ENCODE measurements at regions not wholly inside any gene's neighbourhood (a gene's known extent, or its start where the extent isn't known, plus 50 kb on each side); places are given as distances from the start of the nearest gene placed in this dataset.
"Not testable (repeated sequence)": the region's sequence is repeated elsewhere in the genome, so short reads cannot be mapped to it uniquely, and the experiment has no call there.

DNA sequence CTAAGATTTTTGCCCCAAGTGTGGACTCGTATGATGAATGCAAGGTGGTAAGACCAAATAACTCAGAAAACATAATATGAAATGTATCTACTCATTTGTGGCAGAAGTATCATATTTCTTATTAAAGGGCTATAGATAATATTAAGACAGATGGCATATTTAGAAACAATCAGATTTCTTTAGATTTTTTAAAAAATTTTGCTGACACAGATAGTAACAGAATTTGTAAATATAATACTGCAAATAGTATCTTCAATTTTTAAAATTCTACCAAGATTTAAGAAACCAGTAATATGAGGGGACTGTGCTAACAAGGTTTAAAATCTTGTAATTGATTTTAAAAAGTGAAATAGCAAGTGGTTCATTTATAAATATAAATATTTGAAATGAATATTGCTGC is 1064.1 kb downstream of the DIPK2A start:
- no peak for DNase-seq (ENCODE audit: low read depth)

DNA sequence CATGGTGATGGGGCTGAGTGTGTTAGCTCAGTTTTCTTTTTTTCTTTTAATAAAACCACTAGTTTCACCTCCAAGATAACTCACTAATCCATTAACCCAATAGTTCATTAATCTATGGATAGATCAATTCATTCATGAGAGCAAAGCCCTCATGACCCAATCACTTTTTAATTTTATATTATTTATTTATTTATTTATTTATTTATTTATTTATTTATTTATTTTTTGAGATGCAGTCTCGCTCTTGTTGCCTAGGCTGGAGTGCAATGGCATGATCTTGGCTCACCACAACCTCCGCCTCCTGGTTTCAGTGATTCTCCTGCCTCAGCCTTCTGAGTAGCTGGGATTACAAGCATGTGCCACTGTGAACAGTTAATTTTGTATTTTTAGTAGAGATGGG is 1082.4 kb downstream of the DIPK2A start:
- DNase-seq (ENCODE audit: low read depth): not testable (repeated sequence)

DNA sequence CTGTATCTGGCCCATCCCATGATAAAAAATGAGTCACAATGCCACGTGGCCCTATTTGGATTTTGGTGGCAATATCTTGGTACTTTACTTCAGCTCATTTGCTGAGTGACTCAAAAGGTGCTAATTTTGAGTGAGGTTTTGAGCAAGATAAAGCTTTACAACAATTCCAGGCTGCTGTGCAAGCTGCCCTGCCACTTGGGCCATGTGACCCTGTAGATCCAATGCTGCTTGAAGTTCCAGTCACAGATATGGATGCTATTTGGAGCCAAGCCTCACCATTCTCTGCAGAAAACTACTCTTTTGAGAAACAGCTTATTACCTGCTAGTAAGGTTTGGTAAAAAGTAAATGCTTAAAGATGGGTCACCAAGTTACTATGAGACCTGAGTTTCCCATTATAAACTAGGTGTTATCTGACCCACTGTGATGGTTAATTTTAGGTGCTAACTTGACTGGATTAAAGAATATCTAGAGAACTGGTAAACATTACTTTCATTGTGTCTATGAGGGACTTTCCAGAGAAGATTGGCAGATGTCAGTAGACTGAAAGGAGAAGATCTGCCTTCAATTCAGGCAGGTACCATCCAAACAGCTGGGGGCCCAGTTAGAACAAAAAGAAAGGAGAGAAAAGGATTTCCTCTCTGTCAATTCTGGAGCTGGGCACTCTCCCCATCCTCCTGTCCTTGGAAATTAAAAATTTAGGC is 1083.9 kb downstream of the DIPK2A start:
- no peak for DNase-seq (ENCODE audit: low read depth)

DNA sequence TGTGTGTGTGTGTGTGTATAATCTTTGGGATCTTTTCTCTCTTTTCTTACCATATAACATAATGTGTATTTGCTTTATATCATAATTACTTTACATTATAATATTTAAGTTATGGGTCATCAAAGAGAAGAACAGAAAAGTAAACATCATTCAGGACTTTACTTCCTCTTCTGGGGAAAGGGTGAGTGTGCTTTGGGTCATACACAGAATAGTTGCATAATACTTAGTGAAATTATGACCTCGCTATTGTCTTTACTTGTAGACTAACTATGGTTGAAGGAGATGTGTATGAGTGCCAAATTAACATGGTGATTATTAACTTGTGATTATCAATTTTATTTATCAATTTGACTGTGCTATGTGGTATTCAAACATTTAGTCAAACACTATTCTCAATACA is 1086.9 kb downstream of the DIPK2A start:
- no peak for DNase-seq (ENCODE audit: low read depth)

DNA sequence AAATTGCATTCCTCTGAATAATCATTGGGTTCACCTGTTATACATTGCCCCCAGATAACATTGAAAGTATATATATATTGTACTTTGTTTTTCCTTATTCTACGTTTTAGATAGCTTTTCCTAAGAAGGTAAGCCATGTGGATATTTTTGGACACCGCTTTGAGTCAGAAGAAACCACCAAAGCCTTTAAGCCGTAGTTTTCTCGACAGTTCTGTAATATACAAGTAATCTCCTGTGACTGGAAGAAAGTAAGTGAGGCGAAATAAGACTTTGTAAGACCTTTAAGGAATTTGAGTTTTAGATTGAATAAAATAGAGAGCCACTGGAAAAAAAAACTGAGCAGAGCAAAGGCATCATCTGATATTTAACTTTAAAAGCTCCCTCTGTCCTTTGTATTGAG is 1092.0 kb downstream of the DIPK2A start:
- DNase-seq (ENCODE audit: low read depth): peak; percentile 10

DNA sequence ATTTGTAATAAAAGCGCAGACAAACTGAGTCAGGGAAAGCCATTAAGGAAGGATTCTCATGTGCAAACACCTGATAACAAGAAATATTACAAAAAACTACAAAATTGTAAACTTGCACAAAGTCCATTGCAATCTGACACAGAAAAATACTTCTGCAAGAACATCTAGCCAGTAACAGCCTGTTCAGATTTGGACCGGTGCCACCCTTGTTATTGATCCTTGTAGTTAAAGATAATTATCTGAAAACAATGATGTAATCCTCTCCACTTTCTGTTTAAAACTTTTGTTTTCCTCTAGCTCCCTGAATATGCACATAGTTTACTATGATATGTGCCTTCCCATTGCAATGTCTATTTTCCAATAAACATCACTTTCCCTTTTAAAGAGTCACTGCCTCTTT is 1090.2 kb downstream of the PLOD2 start:
- DNase-seq (ENCODE audit: low read depth): no peak

DNA sequence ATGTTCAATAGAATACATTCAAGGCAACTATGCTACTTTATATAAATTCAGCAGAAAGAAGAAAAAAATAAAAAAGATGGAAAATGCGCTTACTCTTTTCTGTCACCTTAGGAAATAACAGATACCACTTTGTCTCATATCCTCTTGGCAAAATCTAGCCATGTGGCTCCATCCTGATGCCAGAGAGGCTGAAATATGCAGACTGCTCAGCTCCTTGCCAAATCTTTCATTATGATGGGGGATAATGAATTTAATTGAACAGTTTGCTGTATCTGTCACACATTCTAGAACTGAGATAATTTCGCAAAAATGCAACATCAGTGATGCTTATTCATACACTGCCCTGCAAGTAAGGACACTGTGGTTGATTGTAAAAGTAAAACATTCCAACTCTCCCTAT is 1081.5 kb downstream of the PLOD2 start:
- no peak for DNase-seq (ENCODE audit: low read depth)

DNA sequence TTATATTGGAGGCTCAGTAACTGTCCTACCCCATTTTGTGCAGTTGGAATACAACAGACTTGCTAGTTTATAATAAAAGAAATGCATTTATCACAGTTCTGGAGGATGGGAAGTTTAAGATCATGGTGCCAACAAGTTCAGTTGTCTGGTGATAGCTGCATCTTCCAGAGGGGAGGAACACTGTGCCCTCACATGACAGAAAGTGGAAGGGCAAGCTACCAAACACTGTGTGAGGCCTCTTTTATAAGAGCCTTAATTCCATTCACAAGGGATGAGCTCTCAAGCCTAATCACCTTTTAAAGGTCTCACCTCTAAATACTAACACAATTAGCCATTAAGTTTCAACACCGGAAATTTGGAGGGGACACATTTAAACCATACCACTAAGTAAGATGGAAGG is 1073.9 kb downstream of the PLOD2 start:
- DNase-seq (ENCODE audit: low read depth): no peak

DNA sequence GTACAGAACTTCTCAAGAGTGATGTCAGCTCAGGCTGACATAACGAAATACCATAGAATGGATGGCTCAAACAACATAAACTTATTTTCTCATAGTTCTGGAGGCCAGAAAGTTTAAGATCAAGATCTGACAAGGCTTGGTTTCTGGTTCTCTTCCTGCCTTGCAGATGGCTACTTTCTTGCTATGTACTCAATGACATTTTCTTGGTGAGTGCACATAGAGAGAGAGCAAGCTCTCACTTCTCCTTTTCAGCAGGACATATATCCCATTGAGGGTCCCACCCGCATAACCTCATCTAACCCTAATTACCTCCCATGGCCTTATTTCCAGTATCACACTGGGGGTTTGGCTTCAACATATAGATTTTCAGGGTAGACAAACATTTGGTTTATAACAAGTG is 1072.1 kb downstream of the PLOD2 start:
- DNase-seq (ENCODE audit: low read depth): no peak

DNA sequence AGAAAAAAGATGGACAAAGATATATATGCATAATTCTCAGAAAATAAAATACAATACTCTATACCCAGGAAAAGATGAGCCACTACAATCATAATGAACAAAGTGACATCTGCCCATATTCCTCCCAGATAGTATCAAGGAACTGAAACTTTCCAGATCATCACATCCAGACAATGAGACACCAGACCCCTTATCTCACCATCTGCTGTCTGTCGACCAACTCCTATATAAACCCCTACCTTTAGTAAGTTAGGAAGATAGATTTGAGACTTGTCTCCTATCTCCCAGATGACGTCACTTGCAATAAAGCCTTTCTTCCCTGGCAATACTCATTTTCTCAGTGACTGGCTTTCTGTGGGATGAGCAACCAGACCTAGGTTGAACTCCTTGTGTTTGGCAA is 1071.6 kb downstream of the PLOD2 start:
- no peak for DNase-seq (ENCODE audit: low read depth)

DNA sequence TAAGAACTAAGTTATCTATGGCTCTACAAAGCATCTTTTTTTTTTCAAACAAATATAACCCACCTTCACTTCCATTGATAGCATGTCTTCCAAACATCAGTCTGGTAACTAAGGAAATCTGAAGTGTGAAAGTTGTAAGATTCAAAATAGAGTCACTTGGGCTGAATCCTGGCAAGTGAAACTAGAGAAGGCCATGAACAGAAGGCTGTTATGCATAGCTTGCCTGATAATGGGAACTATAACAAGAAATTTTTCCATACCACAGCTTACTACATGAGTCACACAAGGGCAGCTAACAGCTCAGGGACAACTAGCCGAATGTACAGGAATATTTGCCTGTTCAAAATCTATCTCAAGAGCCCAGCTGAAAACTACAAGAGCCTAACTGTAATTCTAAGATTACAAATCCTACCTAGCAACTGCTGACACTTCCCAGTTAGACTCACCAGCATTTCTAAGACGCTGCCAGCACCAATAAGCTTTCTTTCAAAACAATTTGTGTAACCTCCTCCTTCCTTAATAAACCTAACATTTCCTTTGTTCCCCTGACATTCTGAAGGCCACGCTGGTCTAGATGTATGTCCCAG is 1066.5 kb downstream of the PLOD2 start:
- peak; percentile 81 for DNase-seq (ENCODE audit: low read depth)

DNA sequence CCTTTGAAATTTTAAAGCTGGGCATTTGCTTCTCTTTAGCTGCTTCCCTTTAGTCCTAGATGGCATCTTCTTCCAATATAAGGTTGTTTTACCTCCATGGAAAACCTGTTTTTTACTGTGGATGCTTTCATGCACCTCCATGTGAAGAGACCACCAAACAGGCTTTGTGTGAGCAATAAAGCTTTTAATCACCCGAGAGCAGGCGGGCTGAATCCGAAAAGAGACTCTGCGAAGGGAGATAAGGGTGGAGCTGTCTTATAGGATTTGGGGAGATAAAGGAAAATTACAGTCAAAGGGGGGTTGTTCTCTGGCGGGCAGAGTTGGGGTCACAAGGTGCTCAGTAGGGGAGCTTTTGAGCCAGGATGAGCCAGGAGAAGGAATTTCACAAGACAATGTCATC is 1049.8 kb downstream of the PLOD2 start:
- not testable (repeated sequence) for DNase-seq (ENCODE audit: low read depth)

DNA sequence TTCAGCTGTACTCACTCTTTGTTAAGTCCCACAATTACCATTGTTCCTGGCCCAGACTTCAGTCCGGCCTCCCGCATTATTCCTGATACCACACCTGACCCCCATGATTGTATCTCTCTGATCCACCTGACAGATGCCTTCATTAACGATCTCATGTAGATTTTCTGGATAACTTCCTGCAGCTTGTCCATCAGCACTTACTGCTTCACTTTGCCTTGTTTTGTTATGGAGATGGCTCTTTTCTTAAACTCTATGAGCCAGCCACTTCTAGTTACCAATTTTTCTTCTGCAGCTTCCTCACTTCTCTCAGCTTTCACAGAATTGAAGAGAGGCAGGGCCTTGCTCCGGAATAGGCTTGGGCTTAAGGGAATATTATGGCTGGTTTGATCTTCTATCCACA is 1044.2 kb downstream of the PLOD2 start:
- no peak for DNase-seq (ENCODE audit: low read depth)

DNA sequence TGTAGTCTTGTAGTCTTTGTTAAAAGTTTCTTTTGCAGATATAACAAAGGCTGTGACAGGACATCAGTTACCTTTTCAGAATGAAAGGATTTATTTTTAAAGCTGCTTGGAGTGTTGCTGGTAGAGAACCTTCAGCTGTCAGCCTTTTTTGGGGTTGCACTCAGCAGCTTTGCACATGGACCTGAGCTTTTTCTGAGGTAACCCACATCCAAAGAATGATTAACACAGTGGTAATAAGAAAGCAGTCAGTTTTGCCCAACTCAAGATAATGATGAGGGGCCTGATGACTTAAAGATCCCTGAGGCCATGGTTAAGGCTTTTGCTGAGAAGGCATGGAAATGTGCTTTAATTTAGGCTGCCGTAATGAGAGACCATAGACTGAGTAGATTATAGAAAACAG is 1042.7 kb downstream of the PLOD2 start:
- no peak for DNase-seq (ENCODE audit: low read depth)

DNA sequence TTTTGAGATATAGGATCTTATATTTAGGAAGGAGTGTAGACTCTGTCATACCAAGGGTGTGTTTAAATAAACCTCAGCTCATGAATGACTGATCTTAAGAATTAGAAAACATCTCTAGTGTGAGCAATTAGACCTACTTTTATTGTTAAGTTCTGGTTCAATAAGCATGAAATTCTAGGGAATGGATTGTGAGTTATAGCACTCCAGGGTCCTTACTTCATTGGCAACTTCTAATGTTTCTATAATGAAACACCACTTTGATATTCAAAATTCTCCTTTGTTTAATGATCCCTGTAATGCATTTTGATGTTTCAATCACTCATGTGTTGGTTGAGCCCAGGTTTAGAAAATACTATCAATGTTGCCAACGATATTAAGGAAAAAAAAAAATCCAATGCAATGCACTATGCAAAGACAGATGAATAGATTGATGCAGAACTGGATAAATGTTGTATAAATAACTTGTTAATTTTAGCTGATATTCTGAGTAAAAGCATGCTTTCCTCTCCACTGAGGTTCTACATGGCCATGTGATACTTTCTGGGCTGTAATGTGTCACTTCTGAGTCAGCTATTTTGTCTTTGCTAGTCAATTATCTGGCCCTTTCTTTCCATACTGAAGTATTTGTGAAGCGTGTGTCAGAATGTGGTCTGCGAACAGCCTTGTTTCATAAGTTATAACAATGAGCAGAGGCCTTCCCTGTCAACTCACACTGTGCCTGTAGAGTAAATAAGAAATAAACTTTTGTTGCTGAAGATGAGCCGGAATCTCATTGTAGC is 1035.9 kb downstream of the PLOD2 start:
- DNase-seq (ENCODE audit: low read depth): peak; percentile 2

DNA sequence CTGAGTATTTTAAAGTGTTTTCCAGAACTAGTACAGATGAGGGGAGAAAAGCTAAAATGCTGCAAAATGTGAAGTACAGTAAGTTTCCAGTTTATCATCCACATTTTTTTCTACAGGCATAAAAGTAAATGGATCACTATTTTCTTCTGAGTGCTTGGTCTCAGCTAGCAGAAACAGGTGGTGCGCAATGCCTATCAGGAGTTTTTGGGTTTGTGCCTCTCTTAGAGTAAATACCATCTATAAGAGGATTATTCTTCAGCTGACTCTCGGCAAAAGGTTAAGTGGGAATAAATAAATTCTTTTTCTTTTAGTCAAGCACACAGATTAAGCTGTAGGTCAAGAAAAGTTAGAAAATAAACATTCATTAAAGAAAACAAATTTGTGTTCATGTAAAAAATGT is 1027.7 kb downstream of the PLOD2 start:
- no peak for DNase-seq (ENCODE audit: low read depth)

DNA sequence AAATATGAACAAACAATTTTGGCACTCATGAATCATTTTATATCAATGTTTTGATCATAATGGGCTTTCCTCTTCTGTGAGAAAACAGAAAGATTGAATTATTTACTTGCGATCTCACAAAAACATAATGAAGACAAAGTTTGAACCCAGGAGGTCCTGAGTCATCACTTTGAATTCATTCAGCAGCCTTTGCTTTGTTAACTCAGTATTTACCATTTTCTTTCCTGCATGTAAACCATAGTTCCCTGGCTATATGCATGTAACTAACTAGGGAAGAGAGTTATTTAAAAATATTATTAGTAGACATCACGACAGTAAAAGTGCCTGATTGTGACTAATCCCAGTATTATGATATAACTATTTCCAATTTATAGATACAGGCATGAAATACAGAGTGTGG is 1026.2 kb downstream of the PLOD2 start:
- no peak for DNase-seq (ENCODE audit: low read depth)

DNA sequence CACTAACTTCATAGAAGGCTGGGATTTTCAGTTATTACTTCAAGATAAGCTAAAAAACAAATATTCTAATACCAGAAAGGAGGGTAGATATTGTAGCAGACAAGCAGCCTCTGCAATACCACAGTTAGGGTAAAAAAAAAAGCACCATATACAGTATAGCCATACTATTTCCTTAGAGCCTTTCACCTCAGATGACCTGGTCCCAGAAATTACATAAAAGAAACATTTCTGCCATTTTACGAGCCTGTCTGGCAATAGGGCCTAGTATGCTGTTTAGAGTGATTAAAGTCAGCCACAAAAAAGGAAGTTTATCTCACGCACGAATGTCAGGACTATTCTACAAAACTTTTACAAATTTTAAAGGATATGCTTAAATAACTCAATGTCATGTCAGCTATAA is 1016.6 kb downstream of the PLOD2 start:
- DNase-seq (ENCODE audit: low read depth): no peak

DNA sequence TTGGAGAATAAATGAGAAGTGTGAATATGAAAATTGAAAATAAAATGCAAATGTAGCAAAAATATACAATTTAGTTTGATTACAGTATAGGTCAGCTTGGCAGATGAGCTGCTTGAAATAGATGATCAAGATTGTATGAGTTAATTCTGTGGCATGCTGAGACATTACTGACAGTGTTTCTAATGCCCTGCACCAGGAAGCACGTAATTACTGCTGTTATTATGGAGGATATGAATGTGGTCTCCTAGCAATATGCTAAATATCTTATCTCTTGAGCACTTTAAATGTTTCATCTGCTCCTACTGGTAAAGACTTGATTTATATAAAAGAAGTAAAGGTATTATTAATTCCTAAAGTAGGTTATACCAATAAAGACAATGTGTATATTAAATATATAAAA is 1015.5 kb downstream of the PLOD2 start:
- peak; percentile 26 for DNase-seq (ENCODE audit: low read depth)

DNA sequence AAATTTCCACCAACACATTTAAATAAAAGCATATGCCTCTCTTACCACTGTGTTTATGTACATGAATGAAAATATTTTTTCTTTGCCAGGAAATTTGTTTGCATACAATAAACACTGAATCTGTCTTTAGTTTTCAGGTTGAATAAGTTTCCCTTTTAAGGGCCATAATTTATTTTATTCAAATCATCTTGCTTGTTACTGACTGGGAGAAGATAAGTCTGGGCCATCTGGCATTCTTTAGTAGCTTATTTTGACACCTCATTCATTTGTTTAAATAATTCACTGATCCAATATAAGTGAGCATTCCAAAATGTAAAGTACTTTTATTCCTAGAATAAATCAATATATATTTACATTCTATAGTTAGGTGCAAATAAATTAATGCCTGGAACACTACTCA is 1001.3 kb downstream of the PLOD2 start:
- no peak for DNase-seq (ENCODE audit: low read depth)

DNA sequence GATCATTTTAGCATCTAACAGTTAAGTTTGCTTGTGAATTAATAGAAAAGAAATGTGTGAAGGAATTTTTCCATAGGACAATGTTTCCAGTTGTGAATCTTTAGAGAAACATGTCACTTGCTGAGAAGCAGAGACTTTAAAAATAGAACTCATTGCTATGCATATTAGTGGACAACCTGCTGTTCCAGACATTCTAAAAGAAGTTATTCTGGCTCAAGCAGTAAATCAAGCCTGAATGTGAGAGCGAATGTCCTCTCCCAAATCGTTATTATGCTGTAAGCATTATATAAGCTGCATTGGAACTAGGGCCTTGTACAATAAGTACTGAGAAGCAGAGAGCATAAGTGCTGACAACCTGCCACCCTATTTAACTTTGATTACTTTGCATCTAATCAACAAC is 990.9 kb downstream of the PLOD2 start:
- DNase-seq (ENCODE audit: low read depth): no peak

DNA sequence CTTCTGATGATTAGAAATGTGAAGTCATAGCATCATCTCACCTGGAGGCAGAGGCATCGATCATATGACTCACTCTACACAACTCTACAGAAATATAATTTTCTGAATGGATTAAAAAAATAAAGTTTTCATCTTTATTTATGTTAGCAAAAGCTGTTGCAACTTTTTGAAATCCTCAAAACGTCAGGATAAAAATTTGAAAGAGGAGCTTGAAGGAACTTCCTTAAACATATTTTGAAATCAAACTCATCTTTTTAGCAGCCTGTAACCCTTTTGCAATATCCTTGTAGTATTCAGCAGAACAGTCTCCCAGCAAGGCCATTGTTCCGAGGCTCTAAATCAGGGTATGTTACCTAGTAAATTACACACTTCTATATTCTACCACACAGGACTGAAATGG is 985.4 kb downstream of the PLOD2 start:
- DNase-seq (ENCODE audit: low read depth): no peak

DNA sequence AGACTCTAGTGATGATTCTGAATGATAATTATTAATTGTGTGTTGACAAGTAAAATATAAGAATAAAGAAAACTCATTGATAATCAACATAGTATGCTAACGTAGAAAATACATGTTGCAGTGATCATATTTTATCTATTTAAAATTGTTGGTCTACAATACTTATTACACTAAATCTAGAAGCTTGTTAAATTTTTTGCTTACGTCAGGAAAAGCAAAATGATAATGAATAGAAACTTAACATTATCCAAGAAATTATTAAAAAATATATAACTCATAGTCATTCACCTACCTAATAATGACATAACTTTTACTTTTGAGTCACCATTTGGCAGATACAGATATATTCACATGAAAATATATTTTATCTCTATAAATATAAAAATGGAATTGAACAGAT is 984.1 kb downstream of the PLOD2 start:
- DNase-seq (ENCODE audit: low read depth): no peak

DNA sequence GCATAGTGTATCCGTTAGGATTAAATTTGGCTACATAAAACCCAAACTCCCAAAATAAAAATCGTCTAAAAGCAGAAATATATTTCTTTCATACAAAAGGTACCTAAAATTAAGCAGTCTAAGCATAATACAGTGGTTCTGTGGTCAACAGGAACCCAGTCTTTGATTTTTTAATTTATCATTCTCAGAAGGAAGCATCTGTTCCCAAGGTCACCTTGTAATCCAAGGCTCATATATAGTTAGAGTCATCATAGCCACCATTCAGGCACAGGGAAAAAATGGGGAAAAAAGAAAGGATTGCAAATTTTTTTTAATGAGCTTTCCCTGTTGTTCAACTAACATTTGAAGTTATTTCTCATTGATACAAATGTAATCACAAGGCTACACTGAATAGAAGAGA is 983.2 kb downstream of the PLOD2 start:
- no peak for DNase-seq (ENCODE audit: low read depth)
